Keratinocyte (primary cell): ENCODE measurements at regions not wholly inside any gene's neighbourhood (a gene's known extent, or its start where the extent isn't known, plus 50 kb on each side); places are given as distances from the start of the nearest gene placed in this dataset.

Experiments used
- DNase-seq: peaks from one replicate; pipeline ENCODE4 v3.0.0-alpha.2; 2011; ENCODE audit warnings: low read depth, missing footprints, low spot score
- FAIRE-seq: peaks from 2 replicates; lab custom pipeline; 2011; peaks lifted over from hg19 to GRCh38; lab: Jason Lieb, UNC
- H2AFZ ChIP-seq: 2 replicates; pipeline ENCODE4 v1.6.0; 2012; ENCODE audit warnings: low read length, control low read depth, inconsistent platforms; ENCODE audit not compliant: control insufficient read depth
- H3K27ac ChIP-seq: 2 replicates; pipeline ENCODE4 v1.5.1; 2011; ENCODE audit warnings: low read length; ENCODE audit not compliant: control insufficient read depth, insufficient read depth
- H3K27me3 ChIP-seq: 3 replicates; pipeline ENCODE4 v1.6.0; 2011; ENCODE audit warnings: low read length; ENCODE audit not compliant: control insufficient read depth, insufficient read depth; ENCODE audit errors: extremely low read depth
- H3K36me3 ChIP-seq, 2 experiments: 2 replicates in 1 of 2; 3 replicates in 1 of 2; pipeline ENCODE4 v1.5.1; 2011; ENCODE audit warnings: low read length in 2 of 2, mild to moderate bottlenecking in 1 of 2; ENCODE audit not compliant: control insufficient read depth in 2 of 2, insufficient read depth in 2 of 2; ENCODE audit errors: extremely low read depth in 1 of 2
- H3K4me1 ChIP-seq: 3 replicates; pipeline ENCODE4 v1.5.1; 2011; ENCODE audit warnings: low read length; ENCODE audit not compliant: control insufficient read depth, insufficient read depth; ENCODE audit errors: extremely low read depth
- H3K4me2 ChIP-seq: 3 replicates; pipeline ENCODE4 v1.6.0; 2011; ENCODE audit warnings: low read depth, low read length; ENCODE audit not compliant: control insufficient read depth, insufficient read depth; ENCODE audit errors: extremely low read depth
- H3K4me3 ChIP-seq, 3 experiments: fragments of 200-600 bp in 1 of 3; sonication (generic) in 1 of 3; 2 replicates in 2 of 3; 3 replicates in 1 of 3; pipeline ENCODE4 v1.5.1; 2011 to 2016; ENCODE audit warnings: low read length in 3 of 3, mild to moderate bottlenecking in 3 of 3, control low read depth in 2 of 3, inconsistent platforms in 1 of 3, low read depth in 1 of 3, mixed read lengths in 1 of 3, mixed run types in 1 of 3, moderate library complexity in 1 of 3; ENCODE audit not compliant: control insufficient read depth in 2 of 3, insufficient read depth in 2 of 3; ENCODE audit errors: extremely low read depth in 1 of 3
- H3K79me2 ChIP-seq: 2 replicates; pipeline ENCODE4 v1.6.0; 2012; ENCODE audit warnings: low read length; ENCODE audit not compliant: control insufficient read depth, insufficient read depth
- H3K9ac ChIP-seq: 3 replicates; pipeline ENCODE4 v1.6.0; 2011; ENCODE audit warnings: low read length; ENCODE audit not compliant: control insufficient read depth, insufficient read depth; ENCODE audit errors: extremely low read depth
- H3K9me1 ChIP-seq: 3 replicates; pipeline ENCODE4 v1.6.0; 2011; ENCODE audit warnings: low read length; ENCODE audit not compliant: control insufficient read depth, insufficient read depth; ENCODE audit errors: extremely low read depth
- H3K9me3 ChIP-seq: 2 replicates; pipeline ENCODE4 v1.5.1; 2012; ENCODE audit warnings: low read depth, low read length; ENCODE audit not compliant: control insufficient read depth
- H4K20me1 ChIP-seq: 3 replicates; pipeline ENCODE4 v1.6.0; 2011; ENCODE audit warnings: low read length; ENCODE audit not compliant: control insufficient read depth, insufficient read depth; ENCODE audit errors: extremely low read depth
- EZH2 ChIP-seq: IDR thresholded peaks from one replicate; pipeline ENCODE4 v1.6.1; 2012; ENCODE audit warnings: inconsistent platforms, mild to moderate bottlenecking, low read length, moderate library complexity
- dilution Hi-C: fragments of 300-500 bp; cut with MboI; formaldehyde crosslinking; loops from one replicate; pipeline ENCODE4 v1.7.0; 2020; ENCODE audit warnings: low sequenced_read_pairs; ENCODE audit not compliant: extremely low pct_ligation_motif_present
- TF ChIP-seq, protein P1 (sequence below), 3 experiments: IDR thresholded peaks in 1 of 3; conservative IDR thresholded peaks in 1 of 3; optimal IDR thresholded peaks in 1 of 3; 2 replicates in 2 of 3; 3 replicates in 1 of 3; pipeline versions ENCODE3 to v1.5.1; 2011; ENCODE audit warnings: low read length in 3 of 3, mild to moderate bottlenecking in 3 of 3, moderate library complexity in 2 of 3, control low read depth in 1 of 3, inconsistent platforms in 1 of 3; ENCODE audit not compliant: insufficient read depth in 2 of 3; ENCODE audit errors: extremely low read depth in 1 of 3

DNA sequence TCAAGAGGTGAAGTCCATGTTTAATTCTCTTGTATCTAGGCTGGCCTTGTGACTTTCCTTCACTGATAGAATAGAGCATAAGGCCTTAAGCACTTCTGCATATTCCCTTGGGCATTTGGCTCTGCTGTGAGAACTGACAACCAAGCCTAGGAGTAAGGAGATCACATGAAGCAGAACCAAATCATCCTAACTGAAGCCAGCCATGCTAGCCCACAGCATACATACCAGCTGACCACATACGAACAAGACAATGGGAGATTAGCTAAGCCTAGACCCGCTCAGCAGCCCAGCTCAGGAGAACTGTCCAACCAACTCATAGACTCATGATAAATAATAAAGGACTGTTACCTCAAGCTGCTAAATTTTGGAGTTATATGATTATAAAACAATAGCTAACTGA lies 114.6 kb upstream of the NEK7 start:
- dilution Hi-C loops, result no loop called here
- Histone ChIP-seq H3K9me3 (no peaks in the 10 kb centered on the region), H2AFZ (no peak overlapping the region), H3K4me2 (no peak overlapping the region), H3K27me3 (no peaks in the 10 kb centered on the region), H3K27ac (no peak overlapping the region), H3K4me3 (no peak overlapping the region), H3K4me1 (no peaks in the 10 kb centered on the region), H3K36me3 (no peaks in the 10 kb centered on the region), H3K9ac (no peak overlapping the region), H3K9me1 (no peaks in the 10 kb centered on the region), H4K20me1 (no peaks in the 10 kb centered on the region), H3K79me2 (no peaks in the 10 kb centered on the region)
- TF ChIP-seq, protein P1, sequence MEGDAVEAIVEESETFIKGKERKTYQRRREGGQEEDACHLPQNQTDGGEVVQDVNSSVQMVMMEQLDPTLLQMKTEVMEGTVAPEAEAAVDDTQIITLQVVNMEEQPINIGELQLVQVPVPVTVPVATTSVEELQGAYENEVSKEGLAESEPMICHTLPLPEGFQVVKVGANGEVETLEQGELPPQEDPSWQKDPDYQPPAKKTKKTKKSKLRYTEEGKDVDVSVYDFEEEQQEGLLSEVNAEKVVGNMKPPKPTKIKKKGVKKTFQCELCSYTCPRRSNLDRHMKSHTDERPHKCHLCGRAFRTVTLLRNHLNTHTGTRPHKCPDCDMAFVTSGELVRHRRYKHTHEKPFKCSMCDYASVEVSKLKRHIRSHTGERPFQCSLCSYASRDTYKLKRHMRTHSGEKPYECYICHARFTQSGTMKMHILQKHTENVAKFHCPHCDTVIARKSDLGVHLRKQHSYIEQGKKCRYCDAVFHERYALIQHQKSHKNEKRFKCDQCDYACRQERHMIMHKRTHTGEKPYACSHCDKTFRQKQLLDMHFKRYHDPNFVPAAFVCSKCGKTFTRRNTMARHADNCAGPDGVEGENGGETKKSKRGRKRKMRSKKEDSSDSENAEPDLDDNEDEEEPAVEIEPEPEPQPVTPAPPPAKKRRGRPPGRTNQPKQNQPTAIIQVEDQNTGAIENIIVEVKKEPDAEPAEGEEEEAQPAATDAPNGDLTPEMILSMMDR (optimal IDR thresholded peaks at IDR 0.05 in 1 of 3, IDR thresholded peaks at IDR 0.05 in 1 of 3, conservative IDR thresholded peaks at IDR 0.05 in 1 of 3; ENCODE audit: extremely low read depth in 1 of 3, insufficient read depth in 2 of 3, low read length in 3 of 3), result no peak
- TF ChIP-seq EZH2, result no peak
- DNase-seq, result no peak
- FAIRE-seq, result no peak

DNA sequence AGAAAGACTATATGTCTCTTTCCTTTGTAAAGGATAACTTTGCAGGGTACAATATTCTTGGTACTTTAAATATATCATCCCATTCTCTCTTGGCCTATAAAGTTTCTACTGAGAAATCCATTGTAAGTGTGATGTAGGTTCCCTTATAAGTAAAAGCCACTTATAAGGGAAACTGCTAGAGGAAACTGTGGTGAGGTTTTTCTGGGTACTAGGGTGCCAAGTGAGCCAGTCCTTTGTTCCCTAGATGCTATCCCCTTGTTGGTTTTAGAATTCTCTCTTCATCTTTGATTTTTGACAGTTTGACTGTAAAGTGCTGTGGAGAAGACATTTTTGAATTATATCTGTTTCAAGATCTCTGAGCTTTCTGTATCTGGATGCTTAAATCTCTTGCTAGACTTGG lies 108.9 kb upstream of the NEK7 start:
- no peak overlapping the region for H3K4me2 ChIP-seq
- no peaks in the 10 kb centered on the region for H3K27me3 ChIP-seq
- dilution Hi-C loops, result no loop called here
- no peak for FAIRE-seq
- H3K36me3 ChIP-seq, result no peaks in the 10 kb centered on the region
- H3K4me1 ChIP-seq, result no peaks in the 10 kb centered on the region
- no peaks in the 10 kb centered on the region for H4K20me1 ChIP-seq
- H2AFZ ChIP-seq, result no peak overlapping the region
- no peaks in the 10 kb centered on the region for H3K9me3 ChIP-seq
- H3K9me1 ChIP-seq, result no peaks in the 10 kb centered on the region
- H3K27ac ChIP-seq, result no peak overlapping the region
- no peak overlapping the region for H3K4me3 ChIP-seq
- no peak for TF ChIP-seq EZH2
- TF ChIP-seq, protein P1 (optimal IDR thresholded peaks at IDR 0.05 in 1 of 3, IDR thresholded peaks at IDR 0.05 in 1 of 3, conservative IDR thresholded peaks at IDR 0.05 in 1 of 3; ENCODE audit: extremely low read depth in 1 of 3, insufficient read depth in 2 of 3, low read length in 3 of 3), result no peak
- H3K79me2 ChIP-seq, result no peaks in the 10 kb centered on the region
- no peak for DNase-seq
- no peak overlapping the region for H3K9ac ChIP-seq
